ENCODE measurements at regions not wholly inside any gene's neighbourhood (a gene's known extent, or its start where the extent isn't known, plus 50 kb on each side); places are given as distances from the start of the nearest gene placed in this dataset.

GRCh38 chr12:5227708-5228373 is 184.2 kb downstream of the KCNA5 start:
- DNase-seq (ENCODE audit: low read depth, low spot score): no peak

GRCh38 chr12:5230156-5230555 is 186.5 kb downstream of the KCNA5 start:
- no peak for DNase-seq (ENCODE audit: low read depth, low spot score)

- no peak for DNase-seq (ENCODE audit: low read depth, low spot score)
Measured at GRCh38 chr12:5230861-5231260, 187.2 kb downstream of the KCNA5 start.

- DNase-seq (ENCODE audit: low read depth, low spot score): no peak
Measured at GRCh38 chr12:5232291-5232690, 188.6 kb downstream of the KCNA5 start.

- DNase-seq (ENCODE audit: low read depth, low spot score): no peak
Measured at GRCh38 chr12:5232826-5233500, 189.3 kb downstream of the KCNA5 start.

- no peak for DNase-seq (ENCODE audit: low read depth, low spot score)
Measured at GRCh38 chr12:5236022-5236640, 192.5 kb downstream of the KCNA5 start.

GRCh38 chr12:5242440-5242839 is 189.5 kb upstream of the NTF3 start:
- no peak for DNase-seq (ENCODE audit: low read depth, low spot score)

- DNase-seq (ENCODE audit: low read depth, low spot score): no peak
Measured at GRCh38 chr12:5243014-5243413, 188.9 kb upstream of the NTF3 start.

GRCh38 chr12:5244513-5244972 is 187.4 kb upstream of the NTF3 start:
- DNase-seq (ENCODE audit: low read depth, low spot score): no peak

GRCh38 chr12:5246196-5246595 is 185.7 kb upstream of the NTF3 start:
- DNase-seq (ENCODE audit: low read depth, low spot score): no peak

GRCh38 chr12:5247144-5247543 is 184.8 kb upstream of the NTF3 start:
- DNase-seq (ENCODE audit: low read depth, low spot score): no peak

GRCh38 chr12:5248230-5248629 is 183.7 kb upstream of the NTF3 start:
- no peak for DNase-seq (ENCODE audit: low read depth, low spot score)

GRCh38 chr12:5248999-5249526 is 182.8 kb upstream of the NTF3 start:
- DNase-seq (ENCODE audit: low read depth, low spot score): no peak

GRCh38 chr12:5251092-5251491 is 180.8 kb upstream of the NTF3 start:
- no peak for DNase-seq (ENCODE audit: low read depth, low spot score)

GRCh38 chr12:5251786-5252185 is 180.1 kb upstream of the NTF3 start:
- DNase-seq (ENCODE audit: low read depth, low spot score): no peak

GRCh38 chr12:5254703-5255102 is 177.2 kb upstream of the NTF3 start:
- no peak for DNase-seq (ENCODE audit: low read depth, low spot score)

GRCh38 chr12:5257763-5258495 is 174.0 kb upstream of the NTF3 start:
- no peak for DNase-seq (ENCODE audit: low read depth, low spot score)

- DNase-seq (ENCODE audit: low read depth, low spot score): no peak
Measured at GRCh38 chr12:5258498-5258897, 173.4 kb upstream of the NTF3 start.

- no peak for DNase-seq (ENCODE audit: low read depth, low spot score)
Measured at GRCh38 chr12:5258926-5259325, 173.0 kb upstream of the NTF3 start.

GRCh38 chr12:5259523-5259922 is 172.4 kb upstream of the NTF3 start:
- no peak for DNase-seq (ENCODE audit: low read depth, low spot score)

- DNase-seq (ENCODE audit: low read depth, low spot score): no peak
Measured at GRCh38 chr12:5260086-5260485, 171.8 kb upstream of the NTF3 start.

- no peak for DNase-seq (ENCODE audit: low read depth, low spot score)
Measured at GRCh38 chr12:5260591-5261086, 171.3 kb upstream of the NTF3 start.

All from brain pericyte (primary cell).